K562 (cell line): ENCODE measurements at regions not wholly inside any gene's neighbourhood (a gene's known extent, or its start where the extent isn't known, plus 50 kb on each side); places are given as distances from the start of the nearest gene placed in this dataset.

Experiments used
- RERE ChIP-seq: sonication (generic); formaldehyde crosslinking; IDR thresholded peaks from 2 replicates; pipeline ENCODE4 v1.8.0; 2023; ENCODE audit warnings: missing genetic modification reagents, mild to moderate bottlenecking, borderline replicate concordance
- TOE1 ChIP-seq, 2 experiments: fragments of 450-650 bp in 1 of 2; sonication (generic) in 1 of 2; formaldehyde crosslinking in 1 of 2; IDR thresholded peaks; 2 replicates each; pipeline versions ENCODE4 v1.7.1 to v1.8.0; 2016 to 2022; ENCODE audit warnings: borderline replicate concordance in 2 of 2, mild to moderate bottlenecking in 2 of 2, antibody characterized with exemption in 1 of 2, inconsistent platforms in 1 of 2, low read depth in 1 of 2, missing genetic modification reagents in 1 of 2, moderate library complexity in 1 of 2
- UBTF ChIP-seq, 2 experiments: IDR thresholded peaks; 2 replicates each; pipeline ENCODE4 v1.6.1; 2012; ENCODE audit warnings: improper control_type of control experiment in 2 of 2, low read depth in 2 of 2, low read length in 2 of 2, borderline replicate concordance in 1 of 2

DNA sequence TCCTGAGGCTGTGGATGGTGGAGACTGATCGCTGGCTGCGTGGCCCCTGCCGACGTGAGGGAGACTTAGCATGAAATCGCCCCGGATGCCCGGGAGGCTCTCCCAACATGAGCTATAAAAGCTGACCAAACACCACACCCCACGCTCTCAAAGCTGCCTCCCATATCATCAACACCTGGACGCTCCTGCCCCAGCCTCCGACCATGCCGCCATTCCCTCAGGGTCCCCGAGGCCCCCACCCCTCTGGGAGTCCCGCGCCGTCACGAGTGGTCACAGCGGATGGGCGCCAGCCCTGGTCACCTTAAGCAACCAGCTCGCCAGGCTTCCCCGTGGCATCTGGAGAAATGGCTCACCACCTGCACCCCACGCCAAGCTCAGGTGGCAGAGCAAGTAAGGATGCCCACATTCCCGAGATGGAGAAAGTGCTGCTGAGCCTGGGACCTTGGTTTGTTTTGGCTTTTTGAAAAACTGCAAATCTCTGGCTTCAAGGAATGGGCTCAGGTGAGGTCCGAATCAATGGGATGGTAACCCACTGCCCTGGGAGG, 196.0 kb downstream of the MED10 start (continued):
- TF ChIP-seq RERE (no peak), TOE1 (IDR thresholded peaks at IDR 0.05; ENCODE audit: borderline replicate concordance) (no peak), TOE1 (CRISPR knock-in tag; IDR thresholded peaks at IDR 0.05; ENCODE audit: borderline replicate concordance, low read depth) (no peak), UBTF (IDR thresholded peaks at IDR 0.05; ENCODE audit: borderline replicate concordance in 1 of 2, low read depth in 2 of 2, low read length in 2 of 2) (no peak)
- TF ChIP-seq, all 486 proteins: peak for 0
